Stimulated activated CD8-positive, alpha-beta memory T cell treated with anti-CD3 and anti-CD28 coated beads, Interleukin-4, amount 100 ng/mL, for 48 hours (primary cell): ENCODE measurements at regions not wholly inside any gene's neighbourhood (a gene's known extent, or its start where the extent isn't known, plus 50 kb on each side); places are given as distances from the start of the nearest gene placed in this dataset.

Experiments used
- DNase-seq: peaks from one replicate; pipeline ENCODE4 v3.0.0-alpha.2; 2020

- DNase-seq: no peak
Observed at GRCh38 chr13:110773480-110773879, 60.0 kb downstream of the ING1 start.

GRCh38 chr13:110774051-110774450 lies 60.6 kb downstream of the ING1 start:
- DNase-seq: no peak

GRCh38 chr13:110774490-110774889 lies 61.0 kb downstream of the ING1 start:
- DNase-seq: no peak

GRCh38 chr13:110775576-110775975 lies 62.1 kb downstream of the ING1 start:
- no peak for DNase-seq

- no peak for DNase-seq
Observed at GRCh38 chr13:110777251-110777820, 63.8 kb downstream of the ING1 start.

- DNase-seq: no peak
Observed at GRCh38 chr13:110779022-110779421, 65.5 kb downstream of the ING1 start.

GRCh38 chr13:110780422-110780821 lies 66.9 kb downstream of the ING1 start:
- DNase-seq: no peak

- no peak for DNase-seq
Observed at GRCh38 chr13:110782185-110782584, 68.7 kb downstream of the ING1 start.

GRCh38 chr13:110784704-110785103 lies 71.2 kb downstream of the ING1 start:
- no peak for DNase-seq

GRCh38 chr13:110788778-110789177 lies 75.3 kb downstream of the ING1 start:
- DNase-seq: no peak

GRCh38 chr13:110789871-110790270 lies 76.4 kb downstream of the ING1 start:
- no peak for DNase-seq

- DNase-seq: no peak
Observed at GRCh38 chr13:110790371-110790770, 76.9 kb downstream of the ING1 start.

- DNase-seq: no peak
Observed at GRCh38 chr13:110794209-110794608, 80.7 kb downstream of the ING1 start.

GRCh38 chr13:110797230-110797877 lies 83.9 kb downstream of the ING1 start:
- no peak for DNase-seq

- no peak for DNase-seq
Observed at GRCh38 chr13:110798081-110798994, 84.8 kb downstream of the ING1 start.

GRCh38 chr13:110799246-110800236 lies 86.0 kb downstream of the ING1 start:
- DNase-seq: no peak

- no peak for DNase-seq
Observed at GRCh38 chr13:110801044-110801443, 87.5 kb downstream of the ING1 start.

- DNase-seq: no peak
Observed at GRCh38 chr13:110802260-110802659, 88.8 kb downstream of the ING1 start.

- no peak for DNase-seq
Observed at GRCh38 chr13:110806636-110807035, 93.1 kb downstream of the ING1 start.

- DNase-seq: no peak
Observed at GRCh38 chr13:110807546-110807945, 94.0 kb downstream of the ING1 start.

GRCh38 chr13:110808138-110808537 lies 94.6 kb downstream of the ING1 start:
- DNase-seq: no peak

GRCh38 chr13:110809871-110810486 lies 96.5 kb downstream of the ING1 start:
- DNase-seq: no peak
